ENCODE measurements at regions not wholly inside any gene's neighbourhood (a gene's known extent, or its start where the extent isn't known, plus 50 kb on each side); places are given as distances from the start of the nearest gene placed in this dataset.

GRCh38 chr9:89825669-89826068 is 220.9 kb downstream of the GADD45G start:
- Histone ChIP-seq H3K4me1 (ENCODE audit: control insufficient read depth, insufficient read depth, low read length) (no peaks in the 10 kb centered on the region), H3K27me3 (ENCODE audit: control insufficient read depth, insufficient read depth, low read length) (no peaks in the 10 kb centered on the region), H3K4me3 (ENCODE audit: low read depth, low read length) (no peak overlapping the region), H3K36me3 (ENCODE audit: control insufficient read depth, insufficient read depth, low read length) (no peaks in the 10 kb centered on the region), H3K27ac (ENCODE audit: low read depth, low read length) (no peak overlapping the region), H3K9me3 (ENCODE audit: control insufficient read depth, insufficient read depth, low read length) (no peaks in the 10 kb centered on the region), H3K9ac (ENCODE audit: low read depth, low read length) (no peak overlapping the region)

GRCh38 chr9:89826186-89826585 is 221.4 kb downstream of the GADD45G start:
- no peak overlapping the region for H3K9ac ChIP-seq (ENCODE audit: low read depth, low read length)
- H3K9me3 ChIP-seq (ENCODE audit: control insufficient read depth, insufficient read depth, low read length), result no peaks in the 10 kb centered on the region
- no peak overlapping the region for H3K27ac ChIP-seq (ENCODE audit: low read depth, low read length)
- no peaks in the 10 kb centered on the region for H3K36me3 ChIP-seq (ENCODE audit: control insufficient read depth, insufficient read depth, low read length)
- H3K4me1 ChIP-seq (ENCODE audit: control insufficient read depth, insufficient read depth, low read length), result no peaks in the 10 kb centered on the region
- no peaks in the 10 kb centered on the region for H3K27me3 ChIP-seq (ENCODE audit: control insufficient read depth, insufficient read depth, low read length)
- no peak overlapping the region for H3K4me3 ChIP-seq (ENCODE audit: low read depth, low read length)

GRCh38 chr9:89829346-89829745 is 224.5 kb downstream of the GADD45G start:
- Histone ChIP-seq H3K27ac (ENCODE audit: low read depth, low read length) (no peak overlapping the region), H3K36me3 (ENCODE audit: control insufficient read depth, insufficient read depth, low read length) (no peaks in the 10 kb centered on the region), H3K27me3 (ENCODE audit: control insufficient read depth, insufficient read depth, low read length) (no peaks in the 10 kb centered on the region), H3K9me3 (ENCODE audit: control insufficient read depth, insufficient read depth, low read length) (no peaks in the 10 kb centered on the region), H3K4me3 (ENCODE audit: low read depth, low read length) (no peak overlapping the region), H3K9ac (ENCODE audit: low read depth, low read length) (no peak overlapping the region), H3K4me1 (ENCODE audit: control insufficient read depth, insufficient read depth, low read length) (no peaks in the 10 kb centered on the region)

GRCh38 chr9:89835666-89836065 is 230.9 kb downstream of the GADD45G start:
- Histone ChIP-seq H3K9ac (ENCODE audit: low read depth, low read length) (no peak overlapping the region), H3K4me1 (ENCODE audit: control insufficient read depth, insufficient read depth, low read length) (peaks cover 19% of the 10 kb centered on the region), H3K27me3 (ENCODE audit: control insufficient read depth, insufficient read depth, low read length) (no peaks in the 10 kb centered on the region), H3K36me3 (ENCODE audit: control insufficient read depth, insufficient read depth, low read length) (no peaks in the 10 kb centered on the region), H3K27ac (ENCODE audit: low read depth, low read length) (no peak overlapping the region), H3K4me3 (ENCODE audit: low read depth, low read length) (no peak overlapping the region), H3K9me3 (ENCODE audit: control insufficient read depth, insufficient read depth, low read length) (no peaks in the 10 kb centered on the region)

- Histone ChIP-seq H3K4me3 (ENCODE audit: low read depth, low read length) (no peak overlapping the region), H3K27ac (ENCODE audit: low read depth, low read length) (no peak overlapping the region), H3K9ac (ENCODE audit: low read depth, low read length) (no peak overlapping the region), H3K36me3 (ENCODE audit: control insufficient read depth, insufficient read depth, low read length) (no peaks in the 10 kb centered on the region), H3K4me1 (ENCODE audit: control insufficient read depth, insufficient read depth, low read length) (peaks cover 19% of the 10 kb centered on the region), H3K9me3 (ENCODE audit: control insufficient read depth, insufficient read depth, low read length) (no peaks in the 10 kb centered on the region), H3K27me3 (ENCODE audit: control insufficient read depth, insufficient read depth, low read length) (no peaks in the 10 kb centered on the region)
Measured at GRCh38 chr9:89837162-89837933, 232.5 kb downstream of the GADD45G start.

- no peaks in the 10 kb centered on the region for H3K27me3 ChIP-seq (ENCODE audit: control insufficient read depth, insufficient read depth, low read length)
- peaks cover 19% of the 10 kb centered on the region for H3K4me1 ChIP-seq (ENCODE audit: control insufficient read depth, insufficient read depth, low read length)
- no peak overlapping the region for H3K4me3 ChIP-seq (ENCODE audit: low read depth, low read length)
- H3K9me3 ChIP-seq (ENCODE audit: control insufficient read depth, insufficient read depth, low read length), result no peaks in the 10 kb centered on the region
- no peak overlapping the region for H3K27ac ChIP-seq (ENCODE audit: low read depth, low read length)
- H3K9ac ChIP-seq (ENCODE audit: low read depth, low read length), result no peak overlapping the region
- H3K36me3 ChIP-seq (ENCODE audit: control insufficient read depth, insufficient read depth, low read length), result no peaks in the 10 kb centered on the region
Measured at GRCh38 chr9:89837934-89838310, 233.1 kb downstream of the GADD45G start.

GRCh38 chr9:89838621-89839020 is 233.8 kb downstream of the GADD45G start:
- Histone ChIP-seq H3K4me3 (ENCODE audit: low read depth, low read length) (no peak overlapping the region), H3K9me3 (ENCODE audit: control insufficient read depth, insufficient read depth, low read length) (no peaks in the 10 kb centered on the region), H3K27ac (ENCODE audit: low read depth, low read length) (no peak overlapping the region), H3K36me3 (ENCODE audit: control insufficient read depth, insufficient read depth, low read length) (no peaks in the 10 kb centered on the region), H3K4me1 (ENCODE audit: control insufficient read depth, insufficient read depth, low read length) (peaks cover 19% of the 10 kb centered on the region), H3K9ac (ENCODE audit: low read depth, low read length) (no peak overlapping the region), H3K27me3 (ENCODE audit: control insufficient read depth, insufficient read depth, low read length) (no peaks in the 10 kb centered on the region)

- H3K4me3 ChIP-seq (ENCODE audit: low read depth, low read length), result no peak overlapping the region
- no peak overlapping the region for H3K9ac ChIP-seq (ENCODE audit: low read depth, low read length)
- H3K9me3 ChIP-seq (ENCODE audit: control insufficient read depth, insufficient read depth, low read length), result no peaks in the 10 kb centered on the region
- no peak overlapping the region for H3K27ac ChIP-seq (ENCODE audit: low read depth, low read length)
- no peaks in the 10 kb centered on the region for H3K27me3 ChIP-seq (ENCODE audit: control insufficient read depth, insufficient read depth, low read length)
- no peaks in the 10 kb centered on the region for H3K36me3 ChIP-seq (ENCODE audit: control insufficient read depth, insufficient read depth, low read length)
- H3K4me1 ChIP-seq (ENCODE audit: control insufficient read depth, insufficient read depth, low read length), result peaks cover 19% of the 10 kb centered on the region
Measured at GRCh38 chr9:89839449-89839848, 234.6 kb downstream of the GADD45G start.

GRCh38 chr9:89839952-89840351 is 235.1 kb downstream of the GADD45G start:
- H3K27ac ChIP-seq (ENCODE audit: low read depth, low read length), result no peak overlapping the region
- H3K9me3 ChIP-seq (ENCODE audit: control insufficient read depth, insufficient read depth, low read length), result no peaks in the 10 kb centered on the region
- no peak overlapping the region for H3K9ac ChIP-seq (ENCODE audit: low read depth, low read length)
- H3K36me3 ChIP-seq (ENCODE audit: control insufficient read depth, insufficient read depth, low read length), result no peaks in the 10 kb centered on the region
- H3K27me3 ChIP-seq (ENCODE audit: control insufficient read depth, insufficient read depth, low read length), result no peaks in the 10 kb centered on the region
- H3K4me3 ChIP-seq (ENCODE audit: low read depth, low read length), result no peak overlapping the region
- H3K4me1 ChIP-seq (ENCODE audit: control insufficient read depth, insufficient read depth, low read length), result peaks cover 19% of the 10 kb centered on the region

GRCh38 chr9:89841456-89841855 is 236.6 kb downstream of the GADD45G start:
- peaks cover 16% of the 10 kb centered on the region for H3K4me1 ChIP-seq (ENCODE audit: control insufficient read depth, insufficient read depth, low read length)
- H3K27me3 ChIP-seq (ENCODE audit: control insufficient read depth, insufficient read depth, low read length), result no peaks in the 10 kb centered on the region
- no peaks in the 10 kb centered on the region for H3K9me3 ChIP-seq (ENCODE audit: control insufficient read depth, insufficient read depth, low read length)
- H3K27ac ChIP-seq (ENCODE audit: low read depth, low read length), result no peak overlapping the region
- no peak overlapping the region for H3K9ac ChIP-seq (ENCODE audit: low read depth, low read length)
- no peak overlapping the region for H3K4me3 ChIP-seq (ENCODE audit: low read depth, low read length)
- H3K36me3 ChIP-seq (ENCODE audit: control insufficient read depth, insufficient read depth, low read length), result no peaks in the 10 kb centered on the region

- Histone ChIP-seq H3K4me1 (ENCODE audit: control insufficient read depth, insufficient read depth, low read length) (peaks cover 13% of the 10 kb centered on the region), H3K4me3 (ENCODE audit: low read depth, low read length) (no peak overlapping the region), H3K27me3 (ENCODE audit: control insufficient read depth, insufficient read depth, low read length) (no peaks in the 10 kb centered on the region), H3K27ac (ENCODE audit: low read depth, low read length) (no peak overlapping the region), H3K9me3 (ENCODE audit: control insufficient read depth, insufficient read depth, low read length) (no peaks in the 10 kb centered on the region), H3K36me3 (ENCODE audit: control insufficient read depth, insufficient read depth, low read length) (no peaks in the 10 kb centered on the region), H3K9ac (ENCODE audit: low read depth, low read length) (no peak overlapping the region)
Measured at GRCh38 chr9:89842267-89842768, 237.5 kb downstream of the GADD45G start.
